ENCODE measurements at regions not wholly inside any gene's neighbourhood (a gene's known extent, or its start where the extent isn't known, plus 50 kb on each side); places are given as distances from the start of the nearest gene placed in this dataset.
"Not testable (repeated sequence)": the region's sequence is repeated elsewhere in the genome, so short reads cannot be mapped to it uniquely, and the experiment has no call there.

- no peak for DNase-seq (ENCODE audit: low read depth in 4 of 4, low spot score in 3 of 4)
These were observed 187.0 kb upstream of the COL3A1 start for GRCh38 chr2:188787021-188787657.

- DNase-seq (ENCODE audit: low read depth in 4 of 4, low spot score in 3 of 4): no peak
These were observed 186.4 kb upstream of the COL3A1 start for GRCh38 chr2:188787658-188788240.

GRCh38 chr2:188788621-188789020 is 185.6 kb upstream of the COL3A1 start:
- peak in 3 of 4 donors; percentile 28 to 53 (median 50) for DNase-seq (ENCODE audit: low read depth in 4 of 4, low spot score in 3 of 4)

GRCh38 chr2:188789951-188790350 is 184.2 kb upstream of the COL3A1 start:
- no peak for DNase-seq (ENCODE audit: low read depth in 4 of 4, low spot score in 3 of 4)

GRCh38 chr2:188794453-188794852 is 179.7 kb upstream of the COL3A1 start:
- not testable (repeated sequence) for DNase-seq (ENCODE audit: low read depth in 4 of 4, low spot score in 3 of 4)

- DNase-seq (ENCODE audit: low read depth in 4 of 4, low spot score in 3 of 4): no peak
These were observed 178.4 kb upstream of the COL3A1 start for GRCh38 chr2:188795762-188796161.

GRCh38 chr2:188797371-188797770 is 176.8 kb upstream of the COL3A1 start:
- no peak for DNase-seq (ENCODE audit: low read depth in 4 of 4, low spot score in 3 of 4)

GRCh38 chr2:188798159-188798558 is 176.0 kb upstream of the COL3A1 start:
- peak in 1 of 4 donors; percentile 31 for DNase-seq (ENCODE audit: low read depth in 4 of 4, low spot score in 3 of 4)

- DNase-seq (ENCODE audit: low read depth in 4 of 4, low spot score in 3 of 4): no peak
These were observed 169.0 kb upstream of the COL3A1 start for GRCh38 chr2:188805219-188805618.

- no peak for DNase-seq (ENCODE audit: low read depth in 4 of 4, low spot score in 3 of 4)
These were observed 165.2 kb upstream of the COL3A1 start for GRCh38 chr2:188808947-188809355.

GRCh38 chr2:188810586-188810985 is 163.6 kb upstream of the COL3A1 start:
- DNase-seq (ENCODE audit: low read depth in 4 of 4, low spot score in 3 of 4): no peak

GRCh38 chr2:188811522-188811921 is 162.7 kb upstream of the COL3A1 start:
- DNase-seq (ENCODE audit: low read depth in 4 of 4, low spot score in 3 of 4): no peak

- no peak for DNase-seq (ENCODE audit: low read depth in 4 of 4, low spot score in 3 of 4)
These were observed 160.9 kb upstream of the COL3A1 start for GRCh38 chr2:188813315-188813714.

- no peak for DNase-seq (ENCODE audit: low read depth in 4 of 4, low spot score in 3 of 4)
These were observed 160.3 kb upstream of the COL3A1 start for GRCh38 chr2:188813857-188814256.

- no peak for DNase-seq (ENCODE audit: low read depth in 4 of 4, low spot score in 3 of 4)
These were observed 155.2 kb upstream of the COL3A1 start for GRCh38 chr2:188819011-188819410.

GRCh38 chr2:188819792-188820191 is 154.4 kb upstream of the COL3A1 start:
- no peak for DNase-seq (ENCODE audit: low read depth in 4 of 4, low spot score in 3 of 4)

GRCh38 chr2:188820576-188820975 is 153.6 kb upstream of the COL3A1 start:
- no peak for DNase-seq (ENCODE audit: low read depth in 4 of 4, low spot score in 3 of 4)

- DNase-seq (ENCODE audit: low read depth in 4 of 4, low spot score in 3 of 4): no peak
These were observed 150.0 kb upstream of the COL3A1 start for GRCh38 chr2:188824125-188824524.

GRCh38 chr2:188833331-188833730 is 140.8 kb upstream of the COL3A1 start:
- no peak for DNase-seq (ENCODE audit: low read depth in 4 of 4, low spot score in 3 of 4)

GRCh38 chr2:188833799-188834198 is 140.4 kb upstream of the COL3A1 start:
- no peak for DNase-seq (ENCODE audit: low read depth in 4 of 4, low spot score in 3 of 4)

GRCh38 chr2:188835006-188835405 is 139.2 kb upstream of the COL3A1 start:
- DNase-seq (ENCODE audit: low read depth in 4 of 4, low spot score in 3 of 4): no peak

- no peak for DNase-seq (ENCODE audit: low read depth in 4 of 4, low spot score in 3 of 4)
These were observed 138.4 kb upstream of the COL3A1 start for GRCh38 chr2:188835821-188836220.

GRCh38 chr2:188845692-188846091 is 128.5 kb upstream of the COL3A1 start:
- DNase-seq (ENCODE audit: low read depth in 4 of 4, low spot score in 3 of 4): no peak

Measured in right renal pelvis (tissue), 4 donors.